Sigmoid colon (tissue), 4 donors: ENCODE measurements at regions not wholly inside any gene's neighbourhood (a gene's known extent, or its start where the extent isn't known, plus 50 kb on each side); places are given as distances from the start of the nearest gene placed in this dataset.

Source experiments
- CTCF ChIP-seq, 4 experiments: fragments of 450-650 bp in 3 of 4; fragments of 200-600 bp in 1 of 4; IDR thresholded peaks; one replicate each; pipeline ENCODE4 v1.5.1; 2016 to 2019; ENCODE audit warnings: antibody characterized with exemption in 4 of 4, mild to moderate bottlenecking in 3 of 4, moderate library complexity in 2 of 4
- EP300 ChIP-seq, 4 donors: sonication (generic); formaldehyde crosslinking; IDR thresholded peaks; one replicate each; pipeline ENCODE4 v1.6.1; 2017; ENCODE audit warnings: antibody characterized with exemption in 4 of 4
- POLR2A ChIP-seq, 2 donors: fragments of 450-650 bp; IDR thresholded peaks; one replicate each; pipeline ENCODE4 v1.6.1; 2016; ENCODE audit warnings: antibody characterized with exemption in 2 of 2, mild to moderate bottlenecking in 2 of 2, moderate library complexity in 2 of 2
- POLR2AphosphoS5 ChIP-seq, 4 donors: sonication (generic); formaldehyde crosslinking; IDR thresholded peaks; one replicate each; pipeline ENCODE4 v1.6.1; 2017; ENCODE audit warnings: antibody characterized with exemption in 4 of 4

GRCh38 chr6:141443668-141444289 is 688.9 kb upstream of the GJE1 start:
- TF ChIP-seq CTCF (IDR thresholded peaks at IDR 0.05) (no peak), POLR2A (IDR thresholded peaks at IDR 0.05) (no peak), POLR2AphosphoS5 (IDR thresholded peaks at IDR 0.05) (no peak), EP300 (IDR thresholded peaks at IDR 0.05) (no peak)
